Smooth muscle cell (in vitro differentiated cells): ENCODE measurements at regions not wholly inside any gene's neighbourhood (a gene's known extent, or its start where the extent isn't known, plus 50 kb on each side); places are given as distances from the start of the nearest gene placed in this dataset.

Source experiments
- DNase-seq: peaks from one replicate; lab custom pipeline; 2025; ENCODE audit not compliant: unreplicated experiment; lab: John Stamatoyannopoulos, UW
- H2AFZ ChIP-seq: fragments of 200-600 bp; sonication (generic); 2 replicates; pipeline ENCODE4 v1.6.0; 2016; ENCODE audit warnings: antibody characterized with exemption, low read depth, mild to moderate bottlenecking
- H3F3A ChIP-seq: fragments of 200-600 bp; sonication (generic); 2 replicates; pipeline ENCODE4 v1.6.0; 2017; ENCODE audit warnings: antibody characterized with exemption, low read depth
- H3K27ac ChIP-seq: fragments of 200-600 bp; sonication (generic); 2 replicates; pipeline ENCODE4 v1.5.1; 2016; ENCODE audit warnings: low read depth, mild to moderate bottlenecking
- H3K27me3 ChIP-seq: fragments of 200-600 bp; sonication (generic); 2 replicates; pipeline ENCODE4 v1.6.1; 2016; ENCODE audit warnings: low read depth, mild to moderate bottlenecking
- H3K36me3 ChIP-seq: fragments of 200-600 bp; sonication (generic); 2 replicates; pipeline ENCODE4 v1.5.1; 2016; ENCODE audit warnings: low read depth
- H3K4me1 ChIP-seq: fragments of 200-600 bp; sonication (generic); 2 replicates; pipeline ENCODE4 v1.5.1; 2016; ENCODE audit warnings: low read depth
- H3K4me2 ChIP-seq: fragments of 200-600 bp; sonication (generic); 2 replicates; pipeline ENCODE4 v1.6.0; 2016; ENCODE audit warnings: mild to moderate bottlenecking
- H3K4me3 ChIP-seq: fragments of 200-600 bp; sonication (generic); 2 replicates; pipeline ENCODE4 v1.5.1; 2016; ENCODE audit warnings: mild to moderate bottlenecking
- H3K79me2 ChIP-seq: fragments of 200-600 bp; sonication (generic); 2 replicates; pipeline ENCODE4 v1.6.0; 2016; ENCODE audit warnings: low read depth, mild to moderate bottlenecking
- H3K9ac ChIP-seq: fragments of 200-600 bp; sonication (generic); 2 replicates; pipeline ENCODE4 v1.6.0; 2016; ENCODE audit warnings: low read depth
- H3K9me3 ChIP-seq: fragments of 200-600 bp; sonication (generic); replicated peaks from 2 replicates; pipeline ENCODE4 v1.5.1; 2016; ENCODE audit warnings: low read depth
- H4K20me1 ChIP-seq: fragments of 200-600 bp; sonication (generic); 2 replicates; pipeline ENCODE4 v1.6.0; 2016; ENCODE audit warnings: low read depth
- WGBS: methylation state at CpG from one replicate; pipeline ENCODE4 v1.1.7; 2016; ENCODE audit warnings: low lambda C conversion rate; 5-methylcytosine and 5-hydroxymethylcytosine counted together
- TF ChIP-seq, protein P1 (sequence below): fragments of 200-600 bp; sonication (generic); IDR thresholded peaks from 2 replicates; pipeline ENCODE4 v1.5.1; 2017; ENCODE audit warnings: borderline replicate concordance, mild to moderate bottlenecking, antibody characterized with exemption; ENCODE audit not compliant: insufficient read depth, poor library complexity, severe bottlenecking

DNA sequence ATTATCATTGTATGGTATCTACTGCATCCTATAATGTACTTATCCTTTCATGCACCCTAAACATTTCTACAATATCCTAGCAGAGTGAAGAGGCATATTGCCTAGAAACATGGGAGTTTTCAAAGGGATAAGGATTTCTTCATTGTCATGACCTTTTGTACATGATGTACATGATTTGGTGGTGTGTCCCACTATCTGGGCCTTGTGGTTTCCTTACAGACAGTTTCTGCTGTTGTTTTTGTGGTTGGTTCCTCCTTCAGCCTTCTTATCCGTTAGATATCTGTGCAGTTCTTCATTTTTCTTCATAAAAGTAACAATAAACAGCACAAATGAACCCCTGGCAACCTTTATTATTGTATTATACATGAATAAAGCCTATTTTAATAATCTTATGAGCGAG, 70.4 kb upstream of the BACH1 start:
- H3F3A ChIP-seq: no peaks in the 10 kb centered on the region
- peak overlapping the region; percentile 33 for H2AFZ ChIP-seq
- no peaks in the 10 kb centered on the region for H3K27me3 ChIP-seq
- 75% methylated on average over 2 of the region's 2 CpGs for WGBS
- H3K9me3 ChIP-seq: no peaks in the 10 kb centered on the region
- DNase-seq: no peak
- no peak overlapping the region for H3K4me2 ChIP-seq
- H3K27ac ChIP-seq: no peak overlapping the region
- no peaks in the 10 kb centered on the region for H3K4me1 ChIP-seq
- H4K20me1 ChIP-seq: no peaks in the 10 kb centered on the region
- H3K4me3 ChIP-seq: no peak overlapping the region
- H3K9ac ChIP-seq: no peak overlapping the region
- H3K79me2 ChIP-seq: no peaks in the 10 kb centered on the region
- TF ChIP-seq, protein P1, sequence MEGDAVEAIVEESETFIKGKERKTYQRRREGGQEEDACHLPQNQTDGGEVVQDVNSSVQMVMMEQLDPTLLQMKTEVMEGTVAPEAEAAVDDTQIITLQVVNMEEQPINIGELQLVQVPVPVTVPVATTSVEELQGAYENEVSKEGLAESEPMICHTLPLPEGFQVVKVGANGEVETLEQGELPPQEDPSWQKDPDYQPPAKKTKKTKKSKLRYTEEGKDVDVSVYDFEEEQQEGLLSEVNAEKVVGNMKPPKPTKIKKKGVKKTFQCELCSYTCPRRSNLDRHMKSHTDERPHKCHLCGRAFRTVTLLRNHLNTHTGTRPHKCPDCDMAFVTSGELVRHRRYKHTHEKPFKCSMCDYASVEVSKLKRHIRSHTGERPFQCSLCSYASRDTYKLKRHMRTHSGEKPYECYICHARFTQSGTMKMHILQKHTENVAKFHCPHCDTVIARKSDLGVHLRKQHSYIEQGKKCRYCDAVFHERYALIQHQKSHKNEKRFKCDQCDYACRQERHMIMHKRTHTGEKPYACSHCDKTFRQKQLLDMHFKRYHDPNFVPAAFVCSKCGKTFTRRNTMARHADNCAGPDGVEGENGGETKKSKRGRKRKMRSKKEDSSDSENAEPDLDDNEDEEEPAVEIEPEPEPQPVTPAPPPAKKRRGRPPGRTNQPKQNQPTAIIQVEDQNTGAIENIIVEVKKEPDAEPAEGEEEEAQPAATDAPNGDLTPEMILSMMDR: no peak
- H3K36me3 ChIP-seq: no peaks in the 10 kb centered on the region

GRCh38 chr21:29230551-29231261, 68.0 kb upstream of the BACH1 start:
- H3K4me2 ChIP-seq: peak overlapping the region; percentile 0
- H3K36me3 ChIP-seq: no peaks in the 10 kb centered on the region
- H3K27ac ChIP-seq: peak overlapping the region; percentile 55
- TF ChIP-seq, protein P1: no peak
- H4K20me1 ChIP-seq: no peaks in the 10 kb centered on the region
- peak overlapping the region; percentile 42 for H2AFZ ChIP-seq
- H3F3A ChIP-seq: no peaks in the 10 kb centered on the region
- no peak for DNase-seq
- H3K9me3 ChIP-seq: no peaks in the 10 kb centered on the region
- H3K27me3 ChIP-seq: no peaks in the 10 kb centered on the region
- no peak overlapping the region for H3K4me3 ChIP-seq
- no peaks in the 10 kb centered on the region for H3K4me1 ChIP-seq
- H3K79me2 ChIP-seq: no peaks in the 10 kb centered on the region
- 32% methylated on average over 3 of the region's 3 CpGs for WGBS
- H3K9ac ChIP-seq: no peak overlapping the region

- Histone ChIP-seq H4K20me1 (no peaks in the 10 kb centered on the region), H2AFZ (no peak overlapping the region), H3K36me3 (no peaks in the 10 kb centered on the region), H3K27ac (peak overlapping the region; percentile 55), H3K9ac (no peak overlapping the region), H3F3A (no peaks in the 10 kb centered on the region), H3K4me2 (no peak overlapping the region), H3K4me3 (no peak overlapping the region), H3K79me2 (no peaks in the 10 kb centered on the region), H3K4me1 (no peaks in the 10 kb centered on the region), H3K9me3 (no peaks in the 10 kb centered on the region), H3K27me3 (no peaks in the 10 kb centered on the region)
- no peak for DNase-seq
- WGBS: 97% methylated on average over 6 of the region's 6 CpGs
- TF ChIP-seq, protein P1: no peak
Measured at GRCh38 chr21:29231756-29232529, 66.8 kb upstream of the BACH1 start.
